OCI-LY1 (cell line): ENCODE measurements at regions not wholly inside any gene's neighbourhood (a gene's known extent, or its start where the extent isn't known, plus 50 kb on each side); places are given as distances from the start of the nearest gene placed in this dataset.

Source experiments
- H2AFZ ChIP-seq: fragments of 200-600 bp; sonication (generic), shearing (Covaris generic); 2 replicates; pipeline ENCODE4 v1.6.0; 2014; ENCODE audit warnings: antibody characterized with exemption, mild to moderate bottlenecking, low read length
- H3F3A ChIP-seq: fragments of 200-600 bp; sonication (generic), shearing (Covaris generic); 2 replicates; pipeline ENCODE4 v1.6.0; 2014; ENCODE audit warnings: mild to moderate bottlenecking, antibody characterized with exemption, low read length, moderate library complexity; ENCODE audit not compliant: insufficient read depth
- H3K27ac ChIP-seq: fragments of 200-600 bp; sonication (generic); 2 replicates; pipeline ENCODE4 v1.5.1; 2014; ENCODE audit warnings: low read length, mixed run types, mild to moderate bottlenecking, low read depth; ENCODE audit not compliant: poor library complexity, severe bottlenecking
- H3K27me3 ChIP-seq: fragments of 200-600 bp; sonication (generic); 2 replicates; pipeline ENCODE4 v1.6.0; 2014; ENCODE audit warnings: antibody characterized with exemption, mild to moderate bottlenecking, low read length, moderate library complexity; ENCODE audit not compliant: insufficient read depth
- H3K36me3 ChIP-seq: fragments of 200-600 bp; sonication (generic); 2 replicates; pipeline ENCODE4 v1.6.1; 2014; ENCODE audit warnings: mild to moderate bottlenecking, antibody characterized with exemption, low read length, moderate library complexity, mixed read lengths; ENCODE audit not compliant: insufficient read depth
- H3K4me1 ChIP-seq: fragments of 200-600 bp; sonication (generic); 2 replicates; pipeline ENCODE4 v1.5.1; 2014; ENCODE audit warnings: mild to moderate bottlenecking, low read length, moderate library complexity; ENCODE audit not compliant: insufficient read depth, severe bottlenecking
- H3K4me2 ChIP-seq: fragments of 200-600 bp; sonication (generic), shearing (Covaris generic); 2 replicates; pipeline ENCODE4 v1.6.1; 2014; ENCODE audit warnings: low read length
- H3K4me3 ChIP-seq: fragments of 200-600 bp; sonication (generic); 2 replicates; pipeline ENCODE4 v1.5.1; 2014; ENCODE audit warnings: low read length, low read depth, mild to moderate bottlenecking, mixed read lengths; ENCODE audit not compliant: poor library complexity, severe bottlenecking
- H3K79me2 ChIP-seq: fragments of 200-600 bp; shearing (Covaris generic); 2 replicates; pipeline ENCODE4 v1.6.1; 2016; ENCODE audit warnings: mixed run types, low read length, mixed read lengths; ENCODE audit not compliant: insufficient read depth
- H3K9ac ChIP-seq: fragments of 200-600 bp; sonication (generic), shearing (Covaris generic); 2 replicates; pipeline ENCODE4 v1.6.1; 2014; ENCODE audit warnings: mild to moderate bottlenecking, low read length, mixed read lengths
- H3K9me2 ChIP-seq: fragments of 200-600 bp; sonication (generic), shearing (Covaris generic); 2 replicates; pipeline ENCODE4 v1.6.1; 2014; ENCODE audit warnings: low read depth, mild to moderate bottlenecking, low read length, mixed read lengths
- H3K9me3 ChIP-seq: fragments of 200-600 bp; shearing (Covaris generic); 2 replicates; pipeline ENCODE4 v1.6.1; 2014; ENCODE audit warnings: low read length, mixed read lengths
- H4K20me1 ChIP-seq: fragments of 200-600 bp; sonication (generic), shearing (Covaris generic); 2 replicates; pipeline ENCODE4 v1.6.0; 2016; ENCODE audit warnings: mild to moderate bottlenecking, low read length; ENCODE audit not compliant: insufficient read depth
- CTCF ChIP-seq: fragments of 200-600 bp; sonication (generic), shearing (Covaris generic); IDR thresholded peaks from 2 replicates; pipeline ENCODE4 v1.5.1; 2017; ENCODE audit warnings: mild to moderate bottlenecking, antibody characterized with exemption, low read length, moderate library complexity, mixed read lengths
- EZH2 ChIP-seq: fragments of 200-600 bp; sonication (generic), shearing (Covaris generic); IDR thresholded peaks from 2 replicates; pipeline ENCODE4 v1.8.0; 2017; ENCODE audit warnings: borderline replicate concordance, mixed run types, mild to moderate bottlenecking, antibody characterized with exemption, low read length, moderate library complexity, mixed read lengths

DNA sequence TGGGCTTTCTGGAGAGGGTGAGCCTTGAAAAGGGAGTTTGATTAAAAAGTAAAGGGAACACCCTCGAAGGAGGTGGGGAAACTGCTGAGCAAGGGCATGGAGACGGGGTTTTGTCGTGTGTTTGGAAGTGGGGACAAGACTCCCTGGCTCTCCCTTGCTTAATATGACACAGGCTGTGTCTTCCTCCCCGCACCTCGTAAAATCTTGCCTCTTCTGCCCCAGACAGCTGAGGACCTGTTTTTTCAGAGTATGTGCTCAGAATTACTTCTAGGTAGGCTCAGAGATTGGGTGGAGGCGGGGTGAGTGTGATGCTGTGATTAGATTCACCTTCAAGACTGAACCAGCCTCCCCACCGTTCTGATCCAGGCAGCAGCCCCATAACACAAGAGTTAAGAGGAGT, 244.4 kb upstream of the TLE3 start:
- Histone ChIP-seq H4K20me1 (no peaks in the 10 kb centered on the region), H3K27ac (no peak overlapping the region), H3K36me3 (no peaks in the 10 kb centered on the region), H3K4me2 (no peak overlapping the region), H3K9me3 (no peaks in the 10 kb centered on the region), H2AFZ (no peak overlapping the region), H3F3A (no peaks in the 10 kb centered on the region), H3K79me2 (no peaks in the 10 kb centered on the region), H3K27me3 (no peaks in the 10 kb centered on the region), H3K9ac (no peak overlapping the region), H3K9me2 (no peaks in the 10 kb centered on the region), H3K4me3 (no peak overlapping the region), H3K4me1 (no peaks in the 10 kb centered on the region)
- no peak for TF ChIP-seq EZH2
- no peak for TF ChIP-seq CTCF

DNA sequence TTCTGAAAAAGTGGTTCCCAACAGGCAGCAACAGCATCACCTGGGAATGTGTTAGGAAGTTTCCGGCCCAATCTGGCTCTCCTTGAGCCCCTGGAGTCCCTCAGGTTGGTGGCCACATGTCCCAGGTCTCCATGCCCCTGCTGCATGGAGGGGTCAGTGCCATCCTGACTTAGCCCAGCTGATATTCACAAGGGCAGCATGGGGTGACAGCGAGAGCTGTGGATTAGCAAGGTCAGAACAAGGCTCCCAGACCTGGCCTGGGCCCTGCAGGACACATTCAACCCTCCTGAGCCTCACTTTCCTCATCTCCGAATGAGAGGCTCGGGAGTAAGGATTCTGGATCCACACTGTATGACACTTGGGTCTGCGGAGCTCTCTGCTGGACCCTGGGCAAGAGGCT, 243.8 kb upstream of the TLE3 start:
- Histone ChIP-seq H3F3A (no peaks in the 10 kb centered on the region), H3K79me2 (no peaks in the 10 kb centered on the region), H3K9me2 (no peaks in the 10 kb centered on the region), H3K4me2 (no peak overlapping the region), H3K4me3 (no peak overlapping the region), H3K36me3 (no peaks in the 10 kb centered on the region), H4K20me1 (no peaks in the 10 kb centered on the region), H3K9me3 (no peaks in the 10 kb centered on the region), H3K27me3 (no peaks in the 10 kb centered on the region), H3K27ac (no peak overlapping the region), H2AFZ (no peak overlapping the region), H3K4me1 (no peaks in the 10 kb centered on the region), H3K9ac (no peak overlapping the region)
- TF ChIP-seq CTCF (no peak), EZH2 (no peak)

GRCh38 chr15:70340494-70340870, 242.8 kb upstream of the TLE3 start:
- no peak overlapping the region for H3K4me2 ChIP-seq
- H3K9me2 ChIP-seq = no peaks in the 10 kb centered on the region
- no peak overlapping the region for H3K4me3 ChIP-seq
- H3K36me3 ChIP-seq = no peaks in the 10 kb centered on the region; the same call in 1 of the 2 replicates
- H3K9me3 ChIP-seq = no peaks in the 10 kb centered on the region
- no peaks in the 10 kb centered on the region for H3K79me2 ChIP-seq
- no peaks in the 10 kb centered on the region for H3K4me1 ChIP-seq
- H3K27me3 ChIP-seq = peaks cover 1% of the 10 kb centered on the region; the same call in 1 of the 2 replicates
- no peaks in the 10 kb centered on the region for H3F3A ChIP-seq
- no peak for TF ChIP-seq CTCF
- TF ChIP-seq EZH2 = no peak
- no peaks in the 10 kb centered on the region for H4K20me1 ChIP-seq
- H3K27ac ChIP-seq = no peak overlapping the region
- H3K9ac ChIP-seq = no peak overlapping the region
- no peak overlapping the region for H2AFZ ChIP-seq
